Erythroblast (primary cell): ENCODE measurements at regions not wholly inside any gene's neighbourhood (a gene's known extent, or its start where the extent isn't known, plus 50 kb on each side); places are given as distances from the start of the nearest gene placed in this dataset.

ENCODE experiments used
- GATA1 ChIP-seq: IDR thresholded peaks from 2 replicates; pipeline ENCODE4 v1.6.1; 2011; ENCODE audit warnings: low read depth, mild to moderate bottlenecking, control low read depth, low read length, moderate library complexity
- POLR2A ChIP-seq: IDR thresholded peaks from 2 replicates; pipeline ENCODE4 v1.6.1; 2011; ENCODE audit warnings: mild to moderate bottlenecking, low read length

DNA sequence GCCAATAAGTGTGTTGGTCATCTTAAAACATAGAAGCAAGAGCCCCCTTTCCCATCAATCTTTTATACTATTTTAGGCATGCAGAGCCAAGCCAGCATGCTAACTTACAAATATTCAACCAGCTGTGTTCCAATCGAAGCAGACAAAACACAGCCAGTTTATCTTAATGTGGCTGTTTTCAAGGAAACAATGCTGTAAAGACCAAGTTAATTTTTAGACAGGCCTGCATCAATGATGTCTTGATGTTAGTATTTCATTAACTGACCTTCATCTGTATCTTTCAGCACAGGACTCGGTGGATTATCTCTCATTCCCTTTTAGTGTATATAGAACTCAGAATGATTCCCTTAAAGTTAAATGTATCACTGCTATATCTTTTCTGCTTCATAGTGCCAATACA is 262.0 kb upstream of the ZWINT start:
- TF ChIP-seq POLR2A (no peak), GATA1 (no peak)
